Esophagus muscularis mucosa (tissue), 3 donors: ENCODE measurements at regions not wholly inside any gene's neighbourhood (a gene's known extent, or its start where the extent isn't known, plus 50 kb on each side); places are given as distances from the start of the nearest gene placed in this dataset.

Experiments
- POLR2A ChIP-seq: fragments of 450-650 bp; IDR thresholded peaks from one replicate; pipeline ENCODE4 v1.6.1; 2017; ENCODE audit warnings: antibody characterized with exemption, moderate library complexity, mild to moderate bottlenecking, low read depth
- POLR2AphosphoS5 ChIP-seq, 2 donors: sonication (generic); formaldehyde crosslinking; IDR thresholded peaks; one replicate each; pipeline ENCODE4 v1.6.1; 2017; ENCODE audit warnings: antibody characterized with exemption in 2 of 2
- TF ChIP-seq, protein P1 (sequence below), 3 experiments: fragments of 200-600 bp in 2 of 3; fragments of 450-650 bp in 1 of 3; sonication (generic) in 2 of 3; IDR thresholded peaks; one replicate each; pipeline ENCODE4 v1.5.1; 2017 to 2019; ENCODE audit warnings: antibody characterized with exemption in 3 of 3, mild to moderate bottlenecking in 2 of 3, moderate library complexity in 1 of 3

- TF ChIP-seq POLR2AphosphoS5 (IDR thresholded peaks at IDR 0.05) (no peak), POLR2A (no peak)
- TF ChIP-seq, protein P1, sequence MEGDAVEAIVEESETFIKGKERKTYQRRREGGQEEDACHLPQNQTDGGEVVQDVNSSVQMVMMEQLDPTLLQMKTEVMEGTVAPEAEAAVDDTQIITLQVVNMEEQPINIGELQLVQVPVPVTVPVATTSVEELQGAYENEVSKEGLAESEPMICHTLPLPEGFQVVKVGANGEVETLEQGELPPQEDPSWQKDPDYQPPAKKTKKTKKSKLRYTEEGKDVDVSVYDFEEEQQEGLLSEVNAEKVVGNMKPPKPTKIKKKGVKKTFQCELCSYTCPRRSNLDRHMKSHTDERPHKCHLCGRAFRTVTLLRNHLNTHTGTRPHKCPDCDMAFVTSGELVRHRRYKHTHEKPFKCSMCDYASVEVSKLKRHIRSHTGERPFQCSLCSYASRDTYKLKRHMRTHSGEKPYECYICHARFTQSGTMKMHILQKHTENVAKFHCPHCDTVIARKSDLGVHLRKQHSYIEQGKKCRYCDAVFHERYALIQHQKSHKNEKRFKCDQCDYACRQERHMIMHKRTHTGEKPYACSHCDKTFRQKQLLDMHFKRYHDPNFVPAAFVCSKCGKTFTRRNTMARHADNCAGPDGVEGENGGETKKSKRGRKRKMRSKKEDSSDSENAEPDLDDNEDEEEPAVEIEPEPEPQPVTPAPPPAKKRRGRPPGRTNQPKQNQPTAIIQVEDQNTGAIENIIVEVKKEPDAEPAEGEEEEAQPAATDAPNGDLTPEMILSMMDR (IDR thresholded peaks at IDR 0.05) = no peak
These were observed 126.0 kb upstream of the PRR20G start for GRCh38 chr3:127413871-127414270.
